ENCODE measurements at regions not wholly inside any gene's neighbourhood (a gene's known extent, or its start where the extent isn't known, plus 50 kb on each side); places are given as distances from the start of the nearest gene placed in this dataset.

DNA sequence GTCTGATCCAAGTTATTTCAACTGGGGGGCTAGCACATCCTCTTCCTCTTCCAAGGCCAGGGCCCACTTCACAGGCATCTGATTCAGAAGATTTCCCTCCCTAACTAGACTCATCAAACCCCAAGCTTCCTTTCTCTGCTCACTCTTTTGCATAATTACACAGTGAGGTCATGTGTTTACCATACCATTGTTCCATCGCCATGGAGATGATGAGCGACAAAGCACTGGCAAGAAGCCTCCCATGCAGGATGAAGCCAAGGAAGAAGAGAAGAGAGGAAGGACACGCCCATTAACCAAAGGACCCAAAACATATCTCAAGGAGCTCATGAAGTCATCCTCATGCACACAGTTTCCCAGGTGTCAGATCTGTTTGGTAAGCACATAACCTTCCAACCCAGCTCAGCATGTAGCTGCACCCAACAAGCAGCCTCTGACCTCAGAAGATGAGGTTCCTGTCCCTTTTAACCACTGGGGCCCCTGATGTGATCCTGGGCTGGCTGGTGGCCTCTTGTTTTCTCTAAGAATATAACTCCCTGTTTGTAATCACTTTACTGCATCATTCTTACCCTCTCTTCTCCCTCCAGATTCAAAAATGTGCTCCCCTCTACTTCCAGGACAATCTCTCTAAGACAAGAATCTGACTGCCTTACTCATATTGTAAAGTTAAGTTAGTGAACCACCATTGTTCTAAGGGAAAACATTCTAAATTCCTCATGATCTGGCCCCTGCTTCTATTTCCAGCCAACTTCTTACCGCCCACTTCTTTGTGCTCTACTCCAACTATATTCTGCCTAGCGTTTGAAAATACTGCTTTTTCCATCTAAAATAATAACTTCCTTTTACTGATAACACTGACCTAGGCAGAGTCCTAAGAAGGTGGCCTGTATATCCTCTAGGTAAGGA, 190.1 kb downstream of the TTC32 start:
- DNase-seq, result no peak

DNA sequence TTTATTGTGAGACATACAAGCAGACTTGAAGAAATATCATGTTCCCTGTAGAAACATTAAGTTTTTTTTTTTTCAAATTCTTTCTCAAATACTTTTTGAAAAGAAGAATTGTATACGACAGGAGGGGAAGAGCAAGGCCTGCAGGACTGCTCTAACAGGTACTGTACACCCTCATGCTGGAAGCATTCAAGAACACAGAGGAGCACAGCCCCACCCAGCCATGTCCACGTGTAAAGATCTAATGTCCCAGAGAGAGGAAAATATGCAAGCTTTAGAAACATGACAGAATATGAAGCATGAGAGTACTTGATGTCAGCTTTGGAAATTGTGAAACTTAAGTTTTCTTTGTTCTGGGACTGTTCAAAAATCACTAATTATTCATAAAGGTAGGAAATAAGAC, 191.6 kb downstream of the TTC32 start:
- no peak for DNase-seq

DNA sequence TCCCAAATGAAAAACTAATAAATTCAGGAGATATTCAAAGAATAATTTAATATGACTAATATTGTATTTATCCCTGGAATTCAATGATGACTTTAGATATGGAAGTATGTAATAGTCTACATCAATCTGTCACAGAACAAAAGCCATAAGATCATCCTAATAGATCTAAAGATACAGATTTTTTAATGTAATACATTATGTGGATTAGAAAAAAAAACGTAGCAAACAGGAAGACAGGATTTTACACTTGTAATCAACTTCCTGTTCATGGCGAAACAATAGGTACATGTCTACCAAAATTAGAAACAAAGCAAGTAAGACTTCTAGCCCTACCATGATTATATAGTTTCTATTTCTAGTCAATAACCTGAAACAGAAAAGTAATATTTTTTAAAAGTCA, 192.2 kb downstream of the TTC32 start:
- no peak for DNase-seq

DNA sequence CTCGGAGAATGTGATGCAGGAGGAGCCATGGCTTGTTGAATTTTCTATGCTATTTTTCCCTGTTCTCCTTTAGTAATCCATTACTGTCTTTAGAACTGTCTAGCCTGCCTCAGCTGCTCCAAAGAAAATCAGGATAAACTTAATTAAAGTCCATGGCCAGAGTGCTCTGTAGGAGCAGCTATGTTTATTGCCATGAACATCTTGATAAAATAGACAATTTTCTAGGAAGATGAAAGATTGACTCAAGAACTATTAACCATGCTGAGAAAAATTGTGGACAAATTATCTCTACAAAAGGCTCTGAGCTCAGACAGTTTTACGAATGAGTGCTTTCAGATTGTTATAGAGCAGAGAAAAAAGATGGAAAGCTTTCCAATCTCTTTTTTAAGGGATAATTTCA, 193.0 kb downstream of the TTC32 start:
- no peak for DNase-seq

DNA sequence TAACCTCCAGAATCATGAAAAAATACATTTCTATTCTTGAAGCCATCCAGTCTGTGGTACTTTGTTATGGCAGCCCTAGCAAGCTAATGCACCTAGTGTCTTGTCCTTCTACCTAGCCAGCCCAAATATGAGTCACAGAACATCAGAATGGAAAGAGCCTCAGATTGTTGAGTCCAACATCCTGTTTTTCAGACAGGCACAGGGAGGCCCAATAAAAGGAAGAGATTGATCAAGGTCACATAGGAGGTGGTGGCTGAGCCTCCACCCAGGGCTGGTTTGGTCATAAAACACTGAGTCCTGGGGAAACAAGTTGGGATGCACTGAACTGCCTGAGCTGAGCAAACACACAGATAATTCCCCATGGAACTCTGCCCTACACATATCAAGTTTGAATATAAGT, 195.5 kb downstream of the TTC32 start:
- no peak for DNase-seq

DNA sequence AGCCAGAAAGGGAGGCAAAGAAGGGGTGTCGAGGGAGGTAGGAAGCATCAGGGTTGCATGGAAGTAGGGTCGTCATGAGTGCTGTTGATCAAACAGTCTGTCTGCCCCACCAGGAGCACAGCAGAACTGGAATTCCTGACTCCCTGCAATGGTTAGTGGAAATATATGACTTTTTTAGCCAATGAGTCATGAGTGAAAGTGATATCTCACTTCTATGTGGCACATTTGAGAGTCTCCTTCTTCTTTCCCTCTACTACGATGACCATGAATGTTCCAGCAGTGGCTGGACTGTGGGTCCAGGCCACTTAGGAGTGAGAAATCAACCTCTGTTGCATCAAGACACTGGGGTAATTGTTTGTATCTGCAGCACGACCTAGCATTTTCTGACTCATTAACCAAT, 199.5 kb downstream of the TTC32 start:
- no peak for DNase-seq

DNA sequence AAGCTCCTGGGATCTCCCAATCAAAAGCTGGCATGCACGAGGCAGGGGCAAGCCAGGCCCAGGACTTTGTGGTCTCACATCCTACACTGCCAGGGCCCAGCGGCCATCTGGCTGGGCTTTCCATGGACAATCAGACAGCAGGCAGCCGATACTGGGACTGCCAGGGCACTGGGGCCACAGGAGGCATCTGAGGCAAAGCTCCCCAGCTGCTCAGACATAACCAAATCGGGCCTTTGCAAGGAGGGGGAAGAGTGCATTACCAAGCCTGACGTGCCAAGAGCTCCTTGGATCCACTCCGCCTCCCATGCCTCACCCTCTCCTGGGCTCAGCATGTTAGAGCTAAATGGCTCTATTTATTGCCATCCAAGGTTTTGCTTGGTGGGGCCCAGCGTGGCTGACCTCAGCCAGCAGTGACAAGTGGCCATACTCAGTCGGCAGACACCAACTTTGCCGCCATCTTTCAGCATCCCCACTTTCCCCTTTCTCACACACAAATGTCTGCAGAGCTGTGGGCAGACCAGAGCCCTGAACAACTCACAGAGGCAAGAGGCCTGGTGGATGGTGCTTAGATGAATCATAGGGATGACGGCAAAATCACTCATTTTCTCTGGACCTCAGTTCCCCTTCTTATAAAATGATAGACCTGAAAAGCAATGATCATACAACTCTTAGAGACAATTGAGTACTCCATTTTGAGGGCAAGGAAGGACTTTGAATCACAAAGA, 200.8 kb downstream of the TTC32 start:
- no peak for DNase-seq

DNA sequence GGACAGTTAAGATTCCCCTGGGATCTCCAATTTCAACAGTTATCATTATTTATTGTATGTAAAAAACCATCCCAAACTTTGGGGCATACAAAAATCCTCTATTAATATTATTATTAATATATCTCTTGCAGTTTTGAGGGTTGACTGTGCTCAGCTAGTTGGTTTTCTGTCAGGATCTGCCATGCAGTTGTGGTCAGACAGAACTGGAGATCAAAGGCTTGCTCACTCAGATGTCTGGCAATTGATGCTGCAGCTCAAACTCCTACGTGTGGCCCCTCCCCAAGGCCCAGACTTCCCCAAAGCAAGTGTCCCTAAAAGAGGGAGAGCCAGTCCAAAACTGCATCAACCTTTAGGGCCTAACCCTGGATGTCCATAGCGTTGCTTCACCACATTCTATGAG, 204.7 kb downstream of the TTC32 start:
- no peak for DNase-seq

DNA sequence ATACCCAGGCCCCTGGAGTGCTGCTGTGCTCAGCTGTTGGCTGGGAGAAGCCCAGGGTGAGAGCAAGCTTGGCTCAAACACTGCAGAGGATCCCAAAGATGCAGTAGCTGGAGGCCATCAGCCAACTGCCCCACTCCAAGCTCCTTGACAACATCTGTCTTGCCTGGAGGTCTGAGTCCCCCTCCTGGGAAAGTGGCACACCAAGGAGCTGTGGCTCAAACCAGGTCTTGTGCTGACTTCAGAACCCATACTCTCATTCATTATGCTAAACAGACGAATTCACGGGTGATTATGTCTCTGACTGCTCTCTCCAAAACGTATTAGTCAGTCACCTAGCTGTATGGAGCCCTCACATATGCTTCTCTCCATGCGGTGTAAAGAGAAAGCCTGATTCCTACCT, 206.1 kb downstream of the TTC32 start:
- no peak for DNase-seq

DNA sequence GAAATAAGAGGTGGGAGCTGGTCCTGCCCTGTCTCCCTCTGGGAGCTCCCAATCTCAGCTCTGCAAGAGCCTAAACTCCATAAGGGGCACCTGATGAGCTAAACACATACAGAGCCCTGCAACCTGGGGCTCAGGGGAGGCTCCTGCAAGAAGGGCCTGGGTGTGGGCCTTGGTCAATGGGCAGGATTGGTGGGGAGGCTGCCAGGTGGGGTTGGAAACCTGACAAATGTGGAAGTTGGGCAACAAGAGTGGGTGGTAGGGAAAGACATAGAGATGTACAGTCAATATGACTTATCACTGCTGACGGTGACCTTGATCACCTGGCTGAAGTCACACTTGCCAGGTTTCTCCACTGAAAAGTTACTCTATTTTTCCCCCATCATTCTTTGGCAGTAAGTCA, 209.9 kb downstream of the TTC32 start:
- DNase-seq, result no peak

DNA sequence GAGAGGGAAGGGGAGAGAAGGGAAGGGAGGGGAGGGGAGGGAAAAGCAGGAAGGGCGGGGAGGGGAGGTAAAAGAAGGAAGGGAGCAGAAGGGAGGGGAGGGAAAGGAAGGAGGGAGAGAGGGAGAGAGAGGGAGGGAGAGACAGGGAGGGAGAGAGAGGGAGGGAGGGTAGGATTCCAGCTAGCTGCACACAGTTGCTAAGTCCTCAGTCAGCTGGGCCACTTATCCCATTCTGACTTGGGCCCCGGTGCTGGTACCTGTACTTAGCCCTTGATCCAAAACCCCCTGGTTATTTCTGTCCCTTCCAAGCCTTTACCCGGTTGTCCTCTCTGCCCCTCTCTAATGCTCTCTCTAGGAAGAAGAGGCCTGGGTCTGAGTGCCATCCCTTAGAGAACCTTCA, 211.4 kb downstream of the TTC32 start:
- DNase-seq, result no peak

DNA sequence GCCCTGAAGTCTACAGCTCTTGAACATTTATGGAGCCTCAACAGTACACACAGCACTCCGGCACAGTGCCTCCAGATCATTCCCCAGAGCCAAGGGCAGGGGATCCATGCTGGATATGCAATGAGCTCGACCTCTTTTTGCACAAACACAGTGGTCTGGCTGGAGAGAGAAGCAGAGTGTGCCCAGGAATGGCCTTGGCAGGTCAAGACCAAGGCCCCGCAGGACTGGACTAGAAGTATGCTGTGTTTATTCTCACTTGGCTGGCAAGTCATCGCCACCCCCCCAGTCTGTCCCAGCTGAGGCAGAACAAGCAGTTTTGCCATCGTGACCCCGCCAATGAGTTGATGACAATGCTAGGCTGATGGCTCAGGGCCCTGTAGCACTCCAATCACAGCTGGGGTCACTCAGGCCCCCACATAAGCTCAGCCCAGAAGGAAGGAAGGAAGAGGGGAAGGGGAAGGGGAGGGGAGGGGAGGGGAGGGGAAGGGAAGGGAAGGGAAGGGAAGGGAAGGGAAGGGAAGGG, 212.1 kb downstream of the TTC32 start:
- no peak for DNase-seq

DNA sequence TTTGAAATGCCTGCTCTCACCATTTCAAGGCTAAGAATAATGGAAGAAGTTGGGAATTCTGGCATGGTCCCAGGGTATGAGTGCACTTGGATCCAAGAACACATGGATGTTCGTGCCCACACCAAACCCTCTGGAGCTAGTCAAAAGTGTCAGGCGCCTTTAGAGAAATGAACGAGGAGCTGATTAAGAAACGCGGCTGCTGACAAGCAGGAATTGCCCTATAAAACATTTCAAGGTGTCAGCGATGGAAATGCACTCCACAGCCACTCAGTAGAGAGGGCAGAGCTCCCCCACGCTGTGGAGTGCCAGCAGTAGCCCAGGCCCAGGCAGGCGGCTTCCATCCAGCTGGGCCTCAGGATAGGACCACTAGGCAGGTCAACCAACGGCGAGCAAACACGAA, 213.7 kb downstream of the TTC32 start:
- DNase-seq, result no peak

DNA sequence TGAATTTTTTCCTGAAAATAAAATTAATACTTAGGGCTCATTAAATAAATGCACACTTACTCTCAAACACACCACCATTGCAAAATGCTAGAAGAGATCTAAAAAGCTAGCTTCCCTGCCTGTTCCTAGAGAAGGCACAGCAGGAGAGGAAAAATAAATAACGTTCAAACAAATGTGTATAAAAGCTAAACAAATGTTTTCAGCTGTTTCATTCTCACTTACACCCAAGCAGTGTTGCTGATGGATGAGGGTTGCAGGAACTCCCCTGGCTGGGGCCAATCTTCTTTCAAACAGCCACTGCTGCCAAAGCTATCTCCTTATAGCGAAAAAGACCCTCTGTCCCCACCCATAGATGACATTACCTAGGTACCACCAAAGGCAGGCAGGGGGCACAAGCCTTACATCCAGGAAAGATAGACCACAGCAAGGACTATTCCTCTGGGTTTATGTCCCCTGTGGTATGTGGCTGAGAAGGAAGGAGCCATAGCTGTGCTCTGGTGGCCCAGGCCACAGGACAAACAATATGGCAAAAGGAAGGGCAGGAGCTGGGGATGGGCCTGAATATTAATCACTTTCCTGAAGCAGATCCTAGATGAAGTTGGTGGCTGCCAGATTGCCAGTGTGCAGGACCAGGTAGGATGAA, 214.6 kb downstream of the TTC32 start:
- DNase-seq, result no peak

DNA sequence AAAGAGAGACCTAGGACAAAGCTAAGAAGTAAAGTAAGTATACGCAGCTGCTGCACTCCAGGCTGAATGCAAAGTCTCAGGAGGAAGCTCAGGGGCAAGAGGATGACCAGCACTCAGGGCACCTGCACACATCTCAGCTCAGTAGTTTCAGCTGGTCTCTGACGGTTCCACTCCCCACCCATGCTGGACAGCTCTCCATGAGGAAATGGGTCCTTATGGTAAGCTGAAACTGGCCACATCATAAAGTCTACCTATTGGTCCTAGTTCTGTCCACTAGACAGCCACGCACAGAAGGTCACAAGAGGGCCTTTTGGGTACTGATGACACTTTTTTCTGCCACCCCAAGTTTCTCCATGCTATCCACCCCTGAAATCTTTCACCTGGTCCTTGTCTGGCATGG, 215.3 kb downstream of the TTC32 start:
- no peak for DNase-seq

DNA sequence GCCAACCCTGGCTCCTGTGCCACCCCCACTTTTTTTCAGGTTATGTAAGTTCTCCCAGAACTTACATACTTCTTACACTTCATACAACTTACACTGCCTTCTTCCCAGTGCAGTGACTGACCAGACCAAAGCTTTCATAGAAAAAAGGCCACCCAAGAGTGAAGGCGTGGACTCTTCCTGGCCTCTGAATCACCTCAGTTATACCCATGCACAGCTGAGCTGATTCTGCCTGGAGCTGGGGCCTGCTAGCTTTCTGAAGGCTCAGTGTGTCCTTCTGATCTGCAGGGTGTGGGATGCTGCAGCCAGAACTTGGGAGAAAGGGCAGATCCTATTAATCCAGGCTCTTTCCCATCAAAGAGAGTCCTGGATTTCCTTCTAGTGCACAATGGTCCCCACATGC, 216.1 kb downstream of the TTC32 start:
- no peak for DNase-seq

DNA sequence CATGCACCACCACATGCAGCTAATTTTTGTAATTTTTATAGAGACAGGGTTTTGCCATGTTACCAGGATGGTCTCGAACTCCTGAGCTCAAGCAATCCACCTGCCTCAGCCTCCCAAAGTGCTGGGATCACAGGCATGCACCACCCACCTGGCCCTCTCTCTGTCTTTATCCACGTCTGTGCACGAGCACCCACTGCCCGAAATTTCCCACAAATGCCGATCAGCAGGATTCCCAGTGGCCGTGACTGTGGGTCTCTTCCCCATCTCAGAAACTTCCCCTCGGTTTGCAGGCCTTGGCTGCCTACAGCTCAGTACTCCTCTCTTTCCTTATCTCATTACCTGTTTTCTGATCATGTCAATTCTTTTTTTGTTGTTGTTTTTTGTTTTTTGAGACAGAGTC, 217.3 kb downstream of the TTC32 start:
- no peak for DNase-seq

DNA sequence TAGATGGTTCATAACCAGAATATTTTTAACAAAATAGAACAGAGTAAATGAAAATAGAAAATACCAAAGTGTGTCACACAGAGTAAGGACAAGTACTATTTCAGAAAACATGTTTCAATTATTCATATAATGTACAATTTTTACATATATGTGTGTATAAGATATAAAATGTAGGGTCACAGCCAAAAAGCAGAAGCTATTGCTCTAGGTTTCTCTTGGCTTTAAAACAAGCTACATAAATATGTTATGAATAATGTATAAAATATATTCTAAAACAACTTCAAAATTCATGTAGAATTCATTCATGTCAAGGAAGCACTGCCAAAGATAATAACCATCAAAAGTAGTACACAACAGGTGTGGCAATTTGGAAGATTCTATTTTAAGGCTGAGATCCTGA, 218.2 kb downstream of the TTC32 start:
- no peak for DNase-seq

DNA sequence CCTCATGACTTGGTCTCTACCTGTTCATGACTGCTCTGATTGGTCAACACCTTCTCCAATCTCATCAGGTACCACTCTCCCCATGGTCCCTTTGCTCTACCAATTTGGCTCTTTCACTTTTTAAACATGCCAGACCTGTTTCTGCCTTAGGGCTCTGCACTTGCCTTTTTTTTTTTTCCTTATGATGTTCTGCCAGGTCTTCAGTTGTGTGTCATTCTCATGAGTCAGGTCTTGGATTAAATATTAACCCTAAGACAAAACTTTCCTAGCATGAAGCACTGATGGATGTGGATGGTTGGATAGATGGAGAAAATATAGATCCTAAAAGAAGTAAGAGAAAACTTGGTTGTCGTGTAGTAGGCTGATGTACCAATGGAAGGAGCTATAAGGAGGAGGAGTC, 219.3 kb downstream of the TTC32 start:
- DNase-seq, result no peak

DNA sequence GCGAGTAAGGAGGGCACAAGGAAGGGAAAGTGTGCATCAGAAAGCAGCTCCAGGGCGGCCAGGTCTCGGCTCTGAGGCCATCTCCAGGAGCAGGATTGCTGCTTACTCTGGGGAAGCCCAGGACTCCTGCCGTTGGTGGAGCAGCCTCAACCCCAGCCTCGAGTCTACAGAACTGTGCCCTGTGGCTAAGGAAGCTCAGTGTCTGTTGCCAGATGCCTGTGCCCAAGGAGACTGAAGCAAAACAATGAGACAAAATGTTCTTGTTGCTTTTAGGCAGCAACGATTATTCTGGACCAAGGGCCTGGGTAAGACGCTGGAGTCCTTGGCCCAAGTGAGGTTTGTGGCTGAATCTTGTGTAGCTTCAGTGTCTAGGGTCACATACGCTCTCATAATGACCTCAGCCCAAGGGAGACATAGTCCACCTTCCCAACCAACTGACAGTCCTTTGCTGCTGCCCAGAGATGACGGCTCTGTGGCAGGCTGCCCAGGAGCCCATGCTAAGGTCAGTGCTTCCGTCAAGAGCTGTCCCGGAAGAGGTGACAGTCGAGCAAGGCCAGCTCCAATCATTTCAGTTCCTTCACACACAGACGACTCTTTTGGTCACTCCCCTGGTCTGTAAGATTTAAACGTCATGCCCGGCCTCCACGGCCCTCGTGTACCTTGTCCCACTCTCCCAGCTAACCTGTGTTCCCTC, 223.8 kb downstream of the TTC32 start:
- no peak for DNase-seq

DNA sequence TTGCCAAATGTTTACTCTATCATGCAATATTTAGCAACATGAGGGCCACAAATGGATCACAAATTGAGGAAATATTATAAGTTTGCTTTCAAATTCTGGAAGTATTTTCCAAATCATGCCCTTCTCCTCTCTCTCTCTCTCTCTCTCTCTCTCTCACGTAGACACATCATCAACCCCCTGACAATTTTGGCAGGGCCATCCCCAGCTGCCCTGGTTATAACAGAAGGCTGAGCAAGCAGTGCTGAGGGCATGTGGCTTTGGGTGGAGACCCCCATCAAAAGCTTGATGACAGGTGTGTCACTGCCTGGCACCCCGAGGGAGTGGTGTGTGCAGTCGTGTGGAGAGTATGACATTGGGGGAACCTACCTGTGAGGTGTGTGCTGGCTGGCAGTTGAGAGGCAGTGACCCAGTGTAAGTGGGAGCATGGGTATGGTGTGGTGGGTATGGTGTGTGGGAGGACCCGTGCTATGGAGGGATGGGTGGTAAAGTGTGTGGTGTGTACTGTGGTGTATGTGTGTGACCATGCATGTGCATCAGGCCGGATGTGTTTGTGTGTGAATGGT, 224.5 kb downstream of the TTC32 start:
- no peak for DNase-seq

DNA sequence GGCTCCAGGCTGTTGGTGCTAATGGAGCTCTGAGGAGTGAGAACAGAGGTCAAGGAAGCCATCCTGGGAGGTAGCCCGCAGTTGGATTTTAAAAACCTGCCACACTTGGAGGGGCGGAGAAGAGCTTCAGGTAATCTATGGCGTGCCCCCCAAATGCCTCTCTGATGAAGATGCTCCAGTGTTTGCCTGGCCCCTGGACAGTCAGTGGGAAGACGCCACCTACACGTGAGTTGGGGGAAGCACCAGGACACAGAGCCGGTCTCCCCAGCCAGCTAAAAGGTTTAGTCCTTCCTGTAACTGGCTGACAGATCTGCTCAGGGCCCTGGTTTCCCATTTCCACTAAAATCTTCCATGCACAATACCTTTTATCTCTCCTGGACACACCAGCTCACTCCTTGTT, 225.0 kb downstream of the TTC32 start:
- no peak for DNase-seq
